HL-60 (cell line): ENCODE measurements at regions not wholly inside any gene's neighbourhood (a gene's known extent, or its start where the extent isn't known, plus 50 kb on each side); places are given as distances from the start of the nearest gene placed in this dataset.

Experiments
- POLR2AphosphoS5 ChIP-seq: IDR thresholded peaks from 2 replicates; pipeline ENCODE4 v1.6.1; 2012; ENCODE audit warnings: low read depth
- TF ChIP-seq, protein P1 (sequence below): IDR thresholded peaks from one replicate; pipeline ENCODE4 v1.5.1; 2011; ENCODE audit warnings: low read length, control low read depth, inconsistent platforms; ENCODE audit not compliant: insufficient read depth

DNA sequence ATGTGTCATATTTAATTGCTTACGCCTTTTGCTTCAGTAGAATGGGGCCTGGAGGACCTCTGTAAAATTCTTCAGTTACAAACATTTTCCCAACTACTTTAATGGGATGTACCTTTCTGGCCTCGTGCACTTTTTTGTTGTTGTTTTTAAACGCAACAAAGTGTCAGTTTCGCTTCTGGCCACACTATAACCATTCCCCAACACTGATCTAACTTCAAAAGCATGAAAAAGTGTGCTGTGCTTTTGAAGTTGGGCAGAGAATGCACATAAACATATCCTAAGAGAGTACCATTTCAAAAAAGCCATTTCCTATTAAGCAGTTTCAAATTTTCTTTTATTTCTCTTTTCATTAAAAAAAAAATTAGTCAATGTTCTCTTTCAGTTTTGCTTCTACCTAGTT lies 435.8 kb downstream of the CNTN6 start:
- TF ChIP-seq, protein P1, sequence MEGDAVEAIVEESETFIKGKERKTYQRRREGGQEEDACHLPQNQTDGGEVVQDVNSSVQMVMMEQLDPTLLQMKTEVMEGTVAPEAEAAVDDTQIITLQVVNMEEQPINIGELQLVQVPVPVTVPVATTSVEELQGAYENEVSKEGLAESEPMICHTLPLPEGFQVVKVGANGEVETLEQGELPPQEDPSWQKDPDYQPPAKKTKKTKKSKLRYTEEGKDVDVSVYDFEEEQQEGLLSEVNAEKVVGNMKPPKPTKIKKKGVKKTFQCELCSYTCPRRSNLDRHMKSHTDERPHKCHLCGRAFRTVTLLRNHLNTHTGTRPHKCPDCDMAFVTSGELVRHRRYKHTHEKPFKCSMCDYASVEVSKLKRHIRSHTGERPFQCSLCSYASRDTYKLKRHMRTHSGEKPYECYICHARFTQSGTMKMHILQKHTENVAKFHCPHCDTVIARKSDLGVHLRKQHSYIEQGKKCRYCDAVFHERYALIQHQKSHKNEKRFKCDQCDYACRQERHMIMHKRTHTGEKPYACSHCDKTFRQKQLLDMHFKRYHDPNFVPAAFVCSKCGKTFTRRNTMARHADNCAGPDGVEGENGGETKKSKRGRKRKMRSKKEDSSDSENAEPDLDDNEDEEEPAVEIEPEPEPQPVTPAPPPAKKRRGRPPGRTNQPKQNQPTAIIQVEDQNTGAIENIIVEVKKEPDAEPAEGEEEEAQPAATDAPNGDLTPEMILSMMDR, result no peak
- no peak for TF ChIP-seq POLR2AphosphoS5
